ENCODE measurements at regions not wholly inside any gene's neighbourhood (a gene's known extent, or its start where the extent isn't known, plus 50 kb on each side); places are given as distances from the start of the nearest gene placed in this dataset.

GRCh38 chr10:36283827-36284226, 641.7 kb upstream of the FZD8 start:
- dilution Hi-C loops (cut with MboI; ENCODE audit: extremely low pct_ligation_motif_present, low sequenced_read_pairs) (no loop called here), intact Hi-C loops (cut with micrococcal nuclease) (no loop called here)
- POLR2A ChIA-PET, result no interaction called here
- H3K9me3 ChIP-seq (replicated peaks; ENCODE audit: control insufficient read depth, insufficient read depth, low read length), result no peaks in the 10 kb centered on the region
- TF ChIP-seq EZH2 (IDR thresholded peaks at IDR 0.05; ENCODE audit: borderline replicate concordance, low read depth, low read length, severe bottlenecking) (no peak), POLR2AphosphoS5 (IDR thresholded peaks at IDR 0.05; ENCODE audit: insufficient read depth, low read depth, low read length) (no peak), MYC (IDR thresholded peaks at IDR 0.05; ENCODE audit: low read depth, low read length) (no peak), FOS (IDR thresholded peaks at IDR 0.05; ENCODE audit: borderline replicate concordance, insufficient read depth, low read length) (no peak)
- H3K27ac ChIP-seq (ENCODE audit: insufficient read depth, low read depth, low read length), result no peak overlapping the region
- FAIRE-seq (no peak), DNase-seq (ENCODE audit: low read depth, low spot score) (no peak)
- H3K9me1 ChIP-seq (replicated peaks; ENCODE audit: control insufficient read depth, extremely low read depth, insufficient read depth, low read length), result no peaks in the 10 kb centered on the region
- peaks cover 0 to 4% of the 10 kb centered on the region in 2 experiments for H3K27me3 ChIP-seq (ENCODE audit: control insufficient read depth in 2 of 2, insufficient read depth in 2 of 2, low read length in 2 of 2)
- CTCF ChIA-PET, result interaction anchor here (0.9 kb wide), 1 partner anchor 299 kb away, joined by 3 read pairs; no protein-coding TSS in a partner anchor
- H3K79me2 ChIP-seq (ENCODE audit: control insufficient read depth, insufficient read depth, low read length), result no peaks in the 10 kb centered on the region
- H3K4me1 ChIP-seq (ENCODE audit: control insufficient read depth, extremely low read depth, insufficient read depth, low read length), result no peaks in the 10 kb centered on the region
- H3K9ac ChIP-seq (replicated peaks; ENCODE audit: extremely low read depth, insufficient read depth, low read length), result no peak overlapping the region
- H3K36me3 ChIP-seq (ENCODE audit: control insufficient read depth in 2 of 2, extremely low read depth in 1 of 2, insufficient read depth in 2 of 2, low read length in 2 of 2), result no peaks in the 10 kb centered on the region
- H4K20me1 ChIP-seq (replicated peaks; ENCODE audit: control insufficient read depth, extremely low read depth, insufficient read depth, low read length), result no peaks in the 10 kb centered on the region
- no peak overlapping the region for H2AFZ ChIP-seq (ENCODE audit: low read depth, low read length)
- no peak overlapping the region for H3K4me2 ChIP-seq (ENCODE audit: insufficient read depth, low read length)
- no TSS peak for BruUV-seq (replicated peaks)
- no peak overlapping the region for H3K4me3 ChIP-seq (replicated peaks in 1 of 3; ENCODE audit: insufficient read depth in 1 of 3, low read depth in 1 of 3, low read length in 3 of 3)

- Histone ChIP-seq H3K27me3 (ENCODE audit: control insufficient read depth in 2 of 2, insufficient read depth in 2 of 2, low read length in 2 of 2) (peaks cover 0 to 4% of the 10 kb centered on the region in 2 experiments), H3K9me3 (replicated peaks; ENCODE audit: control insufficient read depth, insufficient read depth, low read length) (no peaks in the 10 kb centered on the region), H2AFZ (ENCODE audit: low read depth, low read length) (no peak overlapping the region), H3K9me1 (replicated peaks; ENCODE audit: control insufficient read depth, extremely low read depth, insufficient read depth, low read length) (no peaks in the 10 kb centered on the region), H4K20me1 (replicated peaks; ENCODE audit: control insufficient read depth, extremely low read depth, insufficient read depth, low read length) (no peaks in the 10 kb centered on the region), H3K4me1 (ENCODE audit: control insufficient read depth, extremely low read depth, insufficient read depth, low read length) (no peaks in the 10 kb centered on the region), H3K36me3 (ENCODE audit: control insufficient read depth in 2 of 2, extremely low read depth in 1 of 2, insufficient read depth in 2 of 2, low read length in 2 of 2) (no peaks in the 10 kb centered on the region), H3K79me2 (ENCODE audit: control insufficient read depth, insufficient read depth, low read length) (no peaks in the 10 kb centered on the region), H3K4me2 (ENCODE audit: insufficient read depth, low read length) (no peak overlapping the region), H3K27ac (ENCODE audit: insufficient read depth, low read depth, low read length) (no peak overlapping the region), H3K9ac (replicated peaks; ENCODE audit: extremely low read depth, insufficient read depth, low read length) (no peak overlapping the region), H3K4me3 (replicated peaks in 1 of 3; ENCODE audit: insufficient read depth in 1 of 3, low read depth in 1 of 3, low read length in 3 of 3) (no peak overlapping the region)
- no peak for TF ChIP-seq EZH2 (IDR thresholded peaks at IDR 0.05; ENCODE audit: borderline replicate concordance, low read depth, low read length, severe bottlenecking)
- no peak for TF ChIP-seq MAX (IDR thresholded peaks at IDR 0.05; ENCODE audit: insufficient read depth, insufficient read length)
- TF ChIP-seq MYC (IDR thresholded peaks at IDR 0.05; ENCODE audit: low read depth, low read length), result no peak
- TF ChIP-seq JUN (IDR thresholded peaks at IDR 0.05; ENCODE audit: borderline replicate concordance, insufficient read depth, insufficient read length, low read depth), result no peak
- no peak for TF ChIP-seq CTCF (IDR thresholded peaks at IDR 0.05; ENCODE audit: extremely low read depth in 1 of 2, insufficient read depth in 1 of 2, low read depth in 1 of 2, low read length in 2 of 2)
- TF ChIP-seq POLR2AphosphoS5 (IDR thresholded peaks at IDR 0.05; ENCODE audit: insufficient read depth, low read depth, low read length), result no peak
- no peak for TF ChIP-seq GATA2 (IDR thresholded peaks at IDR 0.05; ENCODE audit: insufficient read depth, insufficient read length, low read depth, low read length)
- TF ChIP-seq POLR2A (IDR thresholded peaks at IDR 0.05; ENCODE audit: low read depth, low read length), result no peak
- TF ChIP-seq FOS (IDR thresholded peaks at IDR 0.05; ENCODE audit: borderline replicate concordance, insufficient read depth, low read length), result no peak
- dilution Hi-C loops (cut with MboI; ENCODE audit: extremely low pct_ligation_motif_present, low sequenced_read_pairs) (no loop called here), intact Hi-C loops (cut with micrococcal nuclease) (no loop called here)
- no TSS peak for BruUV-seq (replicated peaks)
- FAIRE-seq, result no peak
- ChIA-PET CTCF (no interaction called here), POLR2A (no interaction called here)
- DNase-seq (ENCODE audit: low read depth, low spot score), result no peak
Observed at GRCh38 chr10:36281831-36282331, 639.8 kb upstream of the FZD8 start.

All from endothelial cell of umbilical vein (primary cell).